MCF 10A (cell line): ENCODE measurements at regions not wholly inside any gene's neighbourhood (a gene's known extent, or its start where the extent isn't known, plus 50 kb on each side); places are given as distances from the start of the nearest gene placed in this dataset.
"Not testable (repeated sequence)": the region's sequence is repeated elsewhere in the genome, so short reads cannot be mapped to it uniquely, and the experiment has no call there.

ENCODE experiments used
- BruUV-seq: library from RNA; stranded (reverse); fragments of 400-500 nt; replicated peaks from 2 replicates; lab custom pipeline; 2021; lab: Mats Ljungman, UMichigan
- CTCF ChIA-PET: fragments of 300-600 bp; sonication (Branson Sonifier 250); formaldehyde crosslinking; extraction: SDS; loops from one replicate; lab custom pipeline; 2021; ENCODE audit warnings: antibody characterized with exemption, inconsistent platforms; lab: Yijun Ruan, JAX
- POLR2A ChIA-PET: fragments of 300-600, 350-650 bp; sonication (Branson Sonifier 250); formaldehyde crosslinking; extraction: SDS; loops from one replicate; lab custom pipeline; 2020; ENCODE audit warnings: antibody characterized with exemption, inconsistent platforms; lab: Yijun Ruan, JAX
- DNase-seq: peaks from one replicate; pipeline ENCODE4 v3.0.0-alpha.2; 2018; ENCODE audit not compliant: unreplicated experiment
- H3K27ac Mint-ChIP-seq: one replicate; pipeline ENCODE4 v1.8.0; 2022; ENCODE audit warnings: mild to moderate bottlenecking, low read depth, mixed read lengths; ENCODE audit not compliant: unreplicated experiment
- H3K27me3 Mint-ChIP-seq: one replicate; pipeline ENCODE4 v1.8.0; 2022; ENCODE audit warnings: mixed read lengths; ENCODE audit not compliant: insufficient read depth, unreplicated experiment
- H3K36me3 Mint-ChIP-seq: one replicate; pipeline ENCODE4 v1.8.0; 2022; ENCODE audit warnings: mild to moderate bottlenecking, moderate library complexity, mixed read lengths; ENCODE audit not compliant: insufficient read depth, unreplicated experiment
- H3K4me1 Mint-ChIP-seq: one replicate; pipeline ENCODE4 v1.8.0; 2022; ENCODE audit warnings: mixed read lengths; ENCODE audit not compliant: insufficient read depth, unreplicated experiment
- H3K4me3 Mint-ChIP-seq: one replicate; pipeline ENCODE4 v1.8.0; 2022; ENCODE audit warnings: mild to moderate bottlenecking, moderate library complexity, mixed read lengths; ENCODE audit not compliant: unreplicated experiment
- H3K9me3 Mint-ChIP-seq: one replicate; pipeline ENCODE4 v1.8.0; 2022; ENCODE audit warnings: mixed read lengths; ENCODE audit not compliant: unreplicated experiment
- intact Hi-C: fragments of 100-400 bp; cut with micrococcal nuclease; formaldehyde crosslinking; loops from 2 replicates; pipeline ENCODE4 v1.14.1; 2022
- TF ChIP-seq, protein P1 (sequence below): fragments of 200-600 bp; IDR thresholded peaks from one replicate; pipeline ENCODE4 v1.8.0; 2022; ENCODE audit warnings: antibody characterized with exemption, mild to moderate bottlenecking; ENCODE audit not compliant: unreplicated experiment

DNA sequence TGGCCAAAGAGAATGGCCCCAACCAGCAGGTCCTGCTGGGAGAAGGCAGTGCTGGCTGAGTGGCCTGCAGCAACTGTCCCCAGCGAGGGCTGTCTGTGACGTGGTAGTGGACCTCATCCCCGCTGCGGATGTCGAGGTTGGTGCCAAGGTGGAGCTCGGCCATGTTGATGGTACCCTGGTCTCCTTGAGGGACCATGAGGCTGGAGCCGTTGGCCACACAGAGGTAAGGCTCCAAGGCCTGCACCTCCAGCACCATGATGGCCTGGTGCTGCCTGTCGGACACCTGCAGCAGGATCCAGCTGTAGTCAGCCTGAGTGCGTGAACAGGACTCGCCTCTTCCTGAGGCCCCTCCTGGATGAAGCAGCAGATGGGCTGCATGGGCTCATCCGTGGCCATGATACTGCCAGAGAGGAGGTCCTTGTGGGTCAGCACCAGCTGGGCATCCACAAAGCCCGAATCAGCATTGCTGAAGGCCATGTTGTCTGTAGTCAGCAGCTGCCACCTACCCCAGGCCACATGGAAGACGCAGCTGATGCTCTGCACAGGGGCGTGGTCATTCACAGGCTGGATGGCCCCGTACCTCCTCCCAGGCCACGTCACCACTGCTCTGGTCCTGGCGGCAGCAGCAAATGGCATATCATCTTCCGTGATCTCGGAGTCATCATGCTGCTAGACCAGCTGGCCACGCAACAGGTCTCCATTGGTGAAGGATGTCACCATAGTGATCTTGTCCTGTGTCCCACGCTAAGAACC is 167.5 kb downstream of the GOLGA6L4 start:
- no TSS peak for BruUV-seq
- no peaks in the 10 kb centered on the region for H3K9me3 Mint-ChIP-seq
- no peaks in the 10 kb centered on the region for H3K36me3 Mint-ChIP-seq
- no peak for DNase-seq
- H3K4me3 Mint-ChIP-seq, result no peak overlapping the region
- no peaks in the 10 kb centered on the region for H3K27me3 Mint-ChIP-seq
- H3K4me1 Mint-ChIP-seq, result no peaks in the 10 kb centered on the region
- intact Hi-C loops, result no loop called here
- H3K27ac Mint-ChIP-seq, result no peak overlapping the region
- TF ChIP-seq, protein P1, sequence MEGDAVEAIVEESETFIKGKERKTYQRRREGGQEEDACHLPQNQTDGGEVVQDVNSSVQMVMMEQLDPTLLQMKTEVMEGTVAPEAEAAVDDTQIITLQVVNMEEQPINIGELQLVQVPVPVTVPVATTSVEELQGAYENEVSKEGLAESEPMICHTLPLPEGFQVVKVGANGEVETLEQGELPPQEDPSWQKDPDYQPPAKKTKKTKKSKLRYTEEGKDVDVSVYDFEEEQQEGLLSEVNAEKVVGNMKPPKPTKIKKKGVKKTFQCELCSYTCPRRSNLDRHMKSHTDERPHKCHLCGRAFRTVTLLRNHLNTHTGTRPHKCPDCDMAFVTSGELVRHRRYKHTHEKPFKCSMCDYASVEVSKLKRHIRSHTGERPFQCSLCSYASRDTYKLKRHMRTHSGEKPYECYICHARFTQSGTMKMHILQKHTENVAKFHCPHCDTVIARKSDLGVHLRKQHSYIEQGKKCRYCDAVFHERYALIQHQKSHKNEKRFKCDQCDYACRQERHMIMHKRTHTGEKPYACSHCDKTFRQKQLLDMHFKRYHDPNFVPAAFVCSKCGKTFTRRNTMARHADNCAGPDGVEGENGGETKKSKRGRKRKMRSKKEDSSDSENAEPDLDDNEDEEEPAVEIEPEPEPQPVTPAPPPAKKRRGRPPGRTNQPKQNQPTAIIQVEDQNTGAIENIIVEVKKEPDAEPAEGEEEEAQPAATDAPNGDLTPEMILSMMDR, result no peak
- POLR2A ChIA-PET, result no interaction called here
- CTCF ChIA-PET, result no interaction called here

- H3K4me3 Mint-ChIP-seq, POLR2A ChIA-PET, BruUV-seq, H3K27ac Mint-ChIP-seq, H3K9me3 Mint-ChIP-seq, DNase-seq, CTCF ChIA-PET, H3K27me3 Mint-ChIP-seq, intact Hi-C loops, H3K4me1 Mint-ChIP-seq, H3K36me3 Mint-ChIP-seq: not testable (repeated sequence)
These were observed 173.8 kb downstream of the GOLGA6L4 start for GRCh38 chr15:84409357-84409756.

- intact Hi-C loops, POLR2A ChIA-PET, BruUV-seq, H3K4me3 Mint-ChIP-seq, H3K27me3 Mint-ChIP-seq, H3K4me1 Mint-ChIP-seq, H3K36me3 Mint-ChIP-seq, H3K27ac Mint-ChIP-seq, DNase-seq, CTCF ChIA-PET, H3K9me3 Mint-ChIP-seq: not testable (repeated sequence)
These were observed 179.2 kb upstream of the ZSCAN2 start for GRCh38 chr15:84421513-84422181.

GRCh38 chr15:84425327-84425726 is 175.5 kb upstream of the ZSCAN2 start:
- H3K9me3 Mint-ChIP-seq, POLR2A ChIA-PET, DNase-seq, intact Hi-C loops, H3K4me1 Mint-ChIP-seq, BruUV-seq, H3K27me3 Mint-ChIP-seq, CTCF ChIA-PET, H3K27ac Mint-ChIP-seq, H3K4me3 Mint-ChIP-seq, H3K36me3 Mint-ChIP-seq: not testable (repeated sequence)

- H3K27me3 Mint-ChIP-seq, CTCF ChIA-PET, H3K9me3 Mint-ChIP-seq, intact Hi-C loops, H3K27ac Mint-ChIP-seq, POLR2A ChIA-PET, BruUV-seq, H3K36me3 Mint-ChIP-seq, H3K4me3 Mint-ChIP-seq, H3K4me1 Mint-ChIP-seq, DNase-seq: not testable (repeated sequence)
These were observed 127.4 kb upstream of the ZSCAN2 start for GRCh38 chr15:84473305-84473877.

- intact Hi-C loops, H3K4me1 Mint-ChIP-seq, H3K27me3 Mint-ChIP-seq, POLR2A ChIA-PET, CTCF ChIA-PET, H3K27ac Mint-ChIP-seq, DNase-seq, H3K36me3 Mint-ChIP-seq, H3K4me3 Mint-ChIP-seq, H3K9me3 Mint-ChIP-seq, BruUV-seq: not testable (repeated sequence)
These were observed 124.3 kb upstream of the ZSCAN2 start for GRCh38 chr15:84476364-84477033.

DNA sequence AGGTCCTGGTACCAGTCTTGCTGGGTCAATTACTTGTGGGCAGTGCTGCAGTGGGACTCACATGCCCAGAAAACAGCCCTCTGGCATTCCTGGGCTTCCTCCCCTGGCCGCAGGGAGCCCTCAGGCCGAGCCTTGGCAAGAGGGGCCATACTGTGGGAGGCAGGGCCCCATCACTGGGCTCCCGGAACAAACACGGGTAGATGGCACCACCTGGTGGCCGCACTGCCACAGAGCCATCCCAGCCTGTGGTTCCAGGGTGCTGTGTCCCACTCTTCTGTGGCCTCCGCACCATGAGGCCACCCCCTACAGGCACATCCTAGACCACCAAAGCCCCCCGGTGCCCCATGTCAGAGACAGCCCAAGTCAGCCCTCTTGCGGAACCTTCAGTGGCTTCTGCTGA is 123.3 kb upstream of the ZSCAN2 start:
- CTCF ChIA-PET, POLR2A ChIA-PET, H3K36me3 Mint-ChIP-seq, H3K27me3 Mint-ChIP-seq, H3K9me3 Mint-ChIP-seq, intact Hi-C loops, DNase-seq, H3K4me3 Mint-ChIP-seq, BruUV-seq, H3K4me1 Mint-ChIP-seq, H3K27ac Mint-ChIP-seq: not testable (repeated sequence)

DNA sequence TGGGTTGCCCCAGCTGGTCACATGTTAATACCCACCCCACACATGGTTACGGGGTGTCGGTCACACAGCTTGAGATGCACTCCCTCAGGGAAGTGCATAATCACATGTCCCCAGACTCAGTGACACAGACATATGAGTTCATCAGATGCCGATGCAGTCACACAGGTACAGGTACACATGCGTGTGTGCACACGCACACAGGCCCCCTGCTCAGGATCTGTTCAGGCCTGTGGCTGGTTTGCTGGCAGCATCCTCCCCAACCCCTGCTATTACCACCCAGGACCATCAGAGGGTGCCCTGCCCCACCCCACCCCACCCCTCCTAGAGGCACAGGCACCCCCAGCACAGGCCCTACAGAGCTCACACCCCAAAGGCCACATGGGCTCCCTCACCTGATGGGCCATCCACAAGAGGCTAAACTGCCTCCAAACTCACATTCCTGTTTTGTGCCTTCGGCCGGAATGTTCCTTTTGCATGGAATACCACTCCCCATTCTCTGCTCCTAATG is 120.6 kb upstream of the ZSCAN2 start:
- BruUV-seq, H3K27ac Mint-ChIP-seq, H3K9me3 Mint-ChIP-seq, intact Hi-C loops, H3K4me3 Mint-ChIP-seq, DNase-seq, POLR2A ChIA-PET, H3K4me1 Mint-ChIP-seq, CTCF ChIA-PET, H3K36me3 Mint-ChIP-seq, H3K27me3 Mint-ChIP-seq: not testable (repeated sequence)
